ENCODE measurements at regions not wholly inside any gene's neighbourhood (a gene's known extent, or its start where the extent isn't known, plus 50 kb on each side); places are given as distances from the start of the nearest gene placed in this dataset.

- H3K36me3 ChIP-seq: no peaks in the 10 kb centered on the region
- H3K27ac ChIP-seq: no peak overlapping the region
- H3K4me3 ChIP-seq: no peak overlapping the region
- no peaks in the 10 kb centered on the region for H3K27me3 ChIP-seq
- peaks cover 0 to 14% (median 0%) of the 10 kb centered on the region in 3 donors for H3K4me1 ChIP-seq
- ATAC-seq: no peak
- TF ChIP-seq EP300 (IDR thresholded peaks at IDR 0.05): no peak
- no peak for TF ChIP-seq POLR2A (IDR thresholded peaks at IDR 0.05)
- TF ChIP-seq POLR2AphosphoS5 (IDR thresholded peaks at IDR 0.05): no peak
- no peak for TF ChIP-seq CTCF (IDR thresholded peaks at IDR 0.05)
- H3K9me3 ChIP-seq: no peaks in the 10 kb centered on the region
- WGBS, 2 donors (ENCODE audit: low coverage in 1 of 2): 93 to 100% methylated on average over 1 of the region's 1 CpG
Observed at GRCh38 chr18:68498636-68499035, 216.3 kb downstream of the TMX3 start.

- WGBS, 2 donors (ENCODE audit: low coverage in 1 of 2): 91% methylated on average over 1 of the region's 1 CpG
- TF ChIP-seq POLR2A (IDR thresholded peaks at IDR 0.05) (no peak), POLR2AphosphoS5 (IDR thresholded peaks at IDR 0.05) (no peak), CTCF (IDR thresholded peaks at IDR 0.05) (no peak), EP300 (IDR thresholded peaks at IDR 0.05) (no peak)
- Histone ChIP-seq H3K4me1 (peaks cover 0 to 14% (median 0%) of the 10 kb centered on the region in 3 donors), H3K9me3 (no peaks in the 10 kb centered on the region), H3K36me3 (no peaks in the 10 kb centered on the region), H3K27me3 (no peaks in the 10 kb centered on the region), H3K4me3 (no peak overlapping the region), H3K27ac (no peak overlapping the region)
- ATAC-seq: no peak
Observed at GRCh38 chr18:68498185-68498584, 216.7 kb downstream of the TMX3 start.

- H3K27me3 ChIP-seq: no peaks in the 10 kb centered on the region
- peaks cover 0 to 14% (median 0%) of the 10 kb centered on the region in 3 donors for H3K4me1 ChIP-seq
- no peak overlapping the region for H3K4me3 ChIP-seq
- 29 to 46% methylated on average over 3 of the region's 3 CpGs for WGBS, 2 donors (ENCODE audit: low coverage in 1 of 2)
- H3K36me3 ChIP-seq: no peaks in the 10 kb centered on the region
- no peaks in the 10 kb centered on the region for H3K9me3 ChIP-seq
- peak; percentile 86 for ATAC-seq
- TF ChIP-seq POLR2AphosphoS5 (IDR thresholded peaks at IDR 0.05): peak; percentile 28
- TF ChIP-seq CTCF (IDR thresholded peaks at IDR 0.05): peak in 1 of 4 experiments; percentile 23
- TF ChIP-seq POLR2A (IDR thresholded peaks at IDR 0.05): no peak
- peak overlapping the region in 3 of 4 donors; percentile 32 to 50 (median 44) for H3K27ac ChIP-seq
Observed at GRCh38 chr18:68494802-68495581, 219.9 kb downstream of the TMX3 start.

- Histone ChIP-seq H3K9me3 (no peaks in the 10 kb centered on the region), H3K4me3 (no peak overlapping the region), H3K27me3 (no peaks in the 10 kb centered on the region), H3K36me3 (no peaks in the 10 kb centered on the region), H3K4me1 (no peaks in the 10 kb centered on the region), H3K27ac (no peak overlapping the region)
- 47 to 52% methylated on average over 5 to 6 of the region's 6 CpGs for WGBS, 2 donors (ENCODE audit: low coverage in 1 of 2)
- ATAC-seq: no peak
- TF ChIP-seq POLR2AphosphoS5 (IDR thresholded peaks at IDR 0.05) (no peak), EP300 (IDR thresholded peaks at IDR 0.05) (no peak)
Observed at GRCh38 chr18:68489013-68489792, 225.7 kb downstream of the TMX3 start.

- ATAC-seq: no peak
- H3K4me1 ChIP-seq: no peaks in the 10 kb centered on the region
- TF ChIP-seq EP300 (IDR thresholded peaks at IDR 0.05) (no peak), CTCF (IDR thresholded peaks at IDR 0.05) (no peak), POLR2AphosphoS5 (IDR thresholded peaks at IDR 0.05) (no peak), POLR2A (IDR thresholded peaks at IDR 0.05) (no peak)
- no peaks in the 10 kb centered on the region for H3K27me3 ChIP-seq
- H3K36me3 ChIP-seq: no peaks in the 10 kb centered on the region
- H3K4me3 ChIP-seq: no peak overlapping the region
- H3K9me3 ChIP-seq: no peaks in the 10 kb centered on the region
- WGBS, 2 donors (ENCODE audit: low coverage in 1 of 2): 45 to 84% methylated on average over 2 to 4 of the region's 4 CpGs
- H3K27ac ChIP-seq: no peak overlapping the region
Observed at GRCh38 chr18:68484241-68484640, 230.7 kb downstream of the TMX3 start.
